Erythroblast (primary cell): ENCODE measurements at regions not wholly inside any gene's neighbourhood (a gene's known extent, or its start where the extent isn't known, plus 50 kb on each side); places are given as distances from the start of the nearest gene placed in this dataset.

Experiments used
- DNase-seq, 2 experiments: peaks; one replicate each; lab custom pipeline; 2025; lab: John Stamatoyannopoulos, UW
- GATA1 ChIP-seq: IDR thresholded peaks from 2 replicates; pipeline ENCODE4 v1.6.1; 2011; ENCODE audit warnings: low read depth, mild to moderate bottlenecking, control low read depth, low read length, moderate library complexity
- POLR2A ChIP-seq: IDR thresholded peaks from 2 replicates; pipeline ENCODE4 v1.6.1; 2011; ENCODE audit warnings: mild to moderate bottlenecking, low read length

GRCh38 chr22:49422701-49423100 lies 405.0 kb downstream of the BRD1 start:
- DNase-seq = no peak
- TF ChIP-seq POLR2A = no peak
- no peak for TF ChIP-seq GATA1

GRCh38 chr22:49420651-49421050 lies 407.0 kb downstream of the BRD1 start:
- no peak for DNase-seq
- TF ChIP-seq GATA1 = no peak
- TF ChIP-seq POLR2A = no peak

DNA sequence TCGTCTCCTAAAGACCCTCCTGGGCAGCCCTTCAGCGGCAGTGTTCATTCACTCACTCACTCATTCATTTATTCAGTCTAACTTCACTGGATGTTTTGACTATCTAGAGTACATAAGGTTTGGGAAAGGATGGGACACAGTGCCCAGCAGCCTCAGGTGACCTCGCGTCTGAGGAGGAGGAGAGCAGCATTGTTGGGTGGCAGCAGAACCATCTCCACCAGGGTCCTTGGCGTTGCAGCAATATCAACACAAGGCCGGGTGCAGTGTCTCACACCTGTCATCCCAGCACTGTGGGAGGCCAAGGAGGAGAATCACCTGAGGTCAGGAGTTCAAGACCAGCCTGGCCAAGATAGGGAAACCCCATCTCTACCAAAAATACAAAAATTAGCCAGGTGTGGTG lies 408.0 kb downstream of the BRD1 start:
- TF ChIP-seq POLR2A (no peak), GATA1 (no peak)
- DNase-seq = no peak

GRCh38 chr22:49418943-49419342 lies 408.7 kb downstream of the BRD1 start:
- TF ChIP-seq POLR2A (no peak), GATA1 (no peak)
- DNase-seq = no peak

DNA sequence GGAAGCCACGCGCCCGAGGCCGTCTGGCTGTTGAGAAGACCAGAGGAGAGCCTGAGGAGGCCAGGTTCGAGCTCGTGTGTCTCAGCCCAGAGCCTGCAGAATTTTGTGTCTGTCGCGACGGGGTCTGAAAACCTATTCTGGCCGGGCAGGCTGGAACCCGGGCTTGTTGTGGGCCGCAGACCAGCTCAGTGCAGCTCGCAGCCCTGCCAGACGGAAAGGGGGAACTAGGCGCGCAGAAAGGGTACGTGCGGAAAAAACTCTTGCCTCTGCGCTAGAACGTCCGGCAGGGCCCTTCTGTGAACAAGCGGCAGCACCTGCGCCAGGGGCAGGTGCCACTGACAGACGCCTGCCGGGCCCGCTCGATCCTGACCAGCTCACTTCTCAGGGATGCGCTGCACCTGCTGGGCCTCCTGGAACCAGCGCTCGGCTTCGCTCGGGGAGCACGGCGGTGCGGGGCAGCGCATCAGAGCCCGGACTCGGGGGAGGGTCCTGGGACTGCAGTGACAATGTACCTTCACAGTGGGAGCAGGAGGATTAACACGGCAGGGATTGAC lies 409.3 kb downstream of the BRD1 start:
- TF ChIP-seq GATA1 = no peak
- TF ChIP-seq POLR2A = no peak
- DNase-seq = no peak

- TF ChIP-seq GATA1 (no peak), POLR2A (no peak)
- no peak for DNase-seq
These were observed 409.8 kb downstream of the BRD1 start for GRCh38 chr22:49417833-49418232.

DNA sequence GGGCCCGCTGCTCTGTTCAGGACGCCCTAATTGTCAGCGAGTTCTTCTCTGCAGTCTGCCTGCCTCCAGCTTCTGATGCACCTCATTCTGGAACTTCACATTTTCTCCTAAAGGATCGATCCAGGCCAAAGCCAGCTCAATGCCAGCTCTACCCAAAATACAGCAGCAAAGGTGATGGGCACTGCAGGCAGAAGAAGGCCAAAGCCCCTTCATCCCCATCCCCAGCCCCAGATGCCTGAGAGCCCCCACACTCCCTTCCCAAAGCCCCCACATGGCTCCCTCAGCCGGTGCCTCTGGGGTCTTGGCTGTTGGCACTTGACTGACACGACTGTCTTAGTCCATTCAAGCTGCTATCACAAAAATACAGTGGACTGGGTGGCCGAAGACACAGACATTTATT lies 410.3 kb downstream of the BRD1 start:
- DNase-seq = no peak
- TF ChIP-seq GATA1 (no peak), POLR2A (no peak)

DNA sequence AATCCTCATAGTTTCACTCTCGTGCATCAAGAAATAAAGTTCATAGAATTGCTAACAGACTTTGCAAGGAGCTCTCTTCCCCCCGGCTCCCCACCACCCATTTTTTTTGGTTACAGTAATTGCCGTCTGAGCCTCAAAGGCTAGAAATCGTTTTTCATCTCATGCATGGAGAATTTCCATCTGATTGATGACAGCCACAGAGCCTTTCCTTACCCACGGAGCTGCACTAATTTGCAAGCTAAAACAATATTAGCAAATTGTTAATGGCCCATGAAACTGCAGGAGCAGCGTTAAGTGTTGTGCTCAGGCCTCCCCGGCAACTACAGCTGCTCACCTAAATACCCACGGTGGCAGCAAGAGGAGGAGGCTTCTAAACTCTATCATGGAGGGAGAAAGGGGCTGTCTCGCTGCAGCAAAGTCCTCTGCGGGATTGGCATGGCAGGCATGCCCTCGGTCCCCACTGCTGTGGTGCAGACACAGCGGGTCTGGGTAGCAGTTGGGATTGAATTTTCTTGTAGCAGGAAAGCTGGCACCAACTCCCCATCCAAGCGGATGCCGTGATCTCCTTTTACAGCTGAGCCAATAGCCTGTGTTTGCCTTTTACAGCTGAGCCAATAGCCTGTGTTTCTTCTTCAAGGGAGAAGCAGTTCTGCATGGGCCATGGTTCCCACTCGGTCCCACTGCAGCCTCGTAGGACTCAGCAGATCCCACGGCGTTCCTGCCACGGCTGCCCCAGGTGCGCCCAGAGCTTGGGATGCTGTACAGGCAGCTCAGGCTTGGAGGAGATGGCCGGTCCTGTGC lies 412.3 kb downstream of the BRD1 start:
- TF ChIP-seq GATA1 (no peak), POLR2A (no peak)
- DNase-seq = no peak

DNA sequence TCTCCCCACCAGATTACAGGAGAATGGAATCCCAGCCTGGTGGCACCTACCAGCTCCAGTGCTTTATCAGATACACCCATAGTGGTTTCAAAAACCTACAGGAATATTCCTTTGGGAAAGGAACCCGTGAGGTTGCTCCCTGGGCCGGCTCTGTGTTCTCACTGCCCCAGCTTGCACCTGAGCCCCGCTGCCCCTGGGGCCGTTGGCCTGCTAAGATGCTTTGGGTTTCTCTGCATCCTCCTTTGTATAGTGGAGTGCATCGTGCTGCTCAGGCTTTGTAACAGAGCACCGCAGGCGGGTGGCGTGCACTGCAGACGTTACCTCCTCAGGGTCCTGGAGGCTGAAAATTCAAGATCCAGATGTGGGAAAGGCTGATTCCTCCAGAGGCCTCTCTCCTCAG lies 414.1 kb downstream of the BRD1 start:
- no peak for TF ChIP-seq POLR2A
- no peak for TF ChIP-seq GATA1
- DNase-seq = no peak

- no peak for DNase-seq
- TF ChIP-seq POLR2A (no peak), GATA1 (no peak)
These were observed 414.5 kb downstream of the BRD1 start for GRCh38 chr22:49413146-49413545.

GRCh38 chr22:49412236-49412635 lies 415.4 kb downstream of the BRD1 start:
- TF ChIP-seq GATA1 = no peak
- TF ChIP-seq POLR2A = no peak
- no peak for DNase-seq

GRCh38 chr22:49411236-49411635 lies 416.4 kb downstream of the BRD1 start:
- no peak for DNase-seq

GRCh38 chr22:49408102-49408836 lies 419.4 kb downstream of the BRD1 start:
- DNase-seq = no peak
- TF ChIP-seq POLR2A (no peak), GATA1 (no peak)

More at GRCh38 chr22:49411236-49411635, 416.4 kb downstream of the BRD1 start:
- no peak for TF ChIP-seq GATA1
- TF ChIP-seq POLR2A = no peak

DNA sequence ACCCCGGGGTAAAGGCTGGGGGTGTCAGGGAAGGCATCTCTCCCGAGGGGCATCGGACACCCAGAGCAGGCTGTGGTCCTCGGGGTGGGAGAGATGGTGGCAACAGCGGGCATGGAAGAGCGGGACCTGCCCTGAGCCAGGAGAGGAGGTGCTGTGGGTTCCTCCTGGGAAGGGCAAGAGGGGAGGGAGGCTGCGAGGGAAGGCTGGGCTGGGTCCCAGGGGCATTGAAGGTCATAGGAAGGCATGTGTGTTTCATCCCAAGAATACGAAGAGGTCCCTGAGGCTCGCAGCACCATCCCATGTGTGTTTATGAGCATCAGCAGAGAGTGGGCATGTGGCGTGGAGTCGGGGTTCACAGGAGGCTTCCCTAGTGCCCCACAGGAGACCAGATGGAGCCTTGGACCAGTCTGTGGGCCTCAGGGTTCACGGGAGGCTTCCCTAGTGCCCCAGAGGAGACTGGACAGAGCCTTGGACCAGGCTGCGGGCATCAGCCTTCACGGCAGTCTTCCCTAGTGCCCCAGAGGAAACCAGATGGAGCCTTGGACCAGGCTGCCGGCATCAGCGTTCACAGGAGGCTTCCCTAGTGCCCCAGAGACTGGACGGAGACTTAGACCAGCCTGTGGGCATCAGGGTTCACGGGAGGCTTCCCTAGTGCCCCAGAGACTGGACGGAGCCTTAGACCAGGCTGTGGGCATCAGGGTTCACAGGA lies 420.6 kb downstream of the BRD1 start:
- no peak for DNase-seq
- TF ChIP-seq GATA1 = no peak
- no peak for TF ChIP-seq POLR2A
